Mucosa of descending colon (tissue), 3 donors: ENCODE measurements at regions not wholly inside any gene's neighbourhood (a gene's known extent, or its start where the extent isn't known, plus 50 kb on each side); places are given as distances from the start of the nearest gene placed in this dataset.

Experiments used
- ATAC-seq: fragments of 200-7000 bp; cut with Tn5 transposase; one replicate; pipeline ENCODE4 v1.9.1; 2020; ENCODE audit warnings: mild to moderate bottlenecking, moderate library complexity
- DNase-seq, 3 donors: peaks; one replicate each; pipeline ENCODE4 v3.0.0-alpha.2; 2020
- H3K36me3 ChIP-seq: fragments of 200-600 bp; one replicate; pipeline ENCODE4 v1.8.0; 2021; ENCODE audit warnings: low read depth, mild to moderate bottlenecking
- H3K4me1 ChIP-seq: fragments of 200-600 bp; one replicate; pipeline ENCODE4 v1.8.0; 2021; ENCODE audit warnings: low read depth, mild to moderate bottlenecking
- H3K4me3 ChIP-seq: fragments of 200-600 bp; one replicate; pipeline ENCODE4 v1.8.0; 2021; ENCODE audit warnings: mild to moderate bottlenecking
- H3K9me3 ChIP-seq: fragments of 200-600 bp; one replicate; pipeline ENCODE4 v1.8.0; 2021; ENCODE audit warnings: mild to moderate bottlenecking
- CTCF ChIP-seq: fragments of 200-600 bp; IDR thresholded peaks from one replicate; pipeline ENCODE4 v1.8.0; 2022; ENCODE audit warnings: antibody characterized with exemption, mild to moderate bottlenecking
- intact Hi-C, 2 donors: fragments of 100-400 bp; cut with DNase I in 1 of 2; cut with micrococcal nuclease in 1 of 2; formaldehyde crosslinking; loops; one replicate each; pipeline versions ENCODE4 v1.11.0 to v1.11.1; 2022; cut with DNase I, micrococcal nuclease
- donor health status: DM: no; HTN: no; CAD: no; lungs with moderate emphysema.
- donor health status: DM: no; HTN: no; CAD: no.
- donor health status: DM: no; HTN: yes; CAD: no.

- no peak for TF ChIP-seq CTCF
- no peaks in the 10 kb centered on the region for H3K36me3 ChIP-seq
- intact Hi-C loops = no loop called here
- no peaks in the 10 kb centered on the region for H3K4me1 ChIP-seq
- ATAC-seq (no peak), DNase-seq (no peak)
- H3K9me3 ChIP-seq = no peaks in the 10 kb centered on the region
- H3K4me3 ChIP-seq = no peak overlapping the region
These were observed 859.6 kb downstream of the BCL11B start for GRCh38 chr14:98412431-98412830.

- DNase-seq (no peak), ATAC-seq (no peak)
- H3K36me3 ChIP-seq = no peaks in the 10 kb centered on the region
- no peaks in the 10 kb centered on the region for H3K9me3 ChIP-seq
- no peak overlapping the region for H3K4me3 ChIP-seq
- no peaks in the 10 kb centered on the region for H3K4me1 ChIP-seq
- intact Hi-C loops = no loop called here
- TF ChIP-seq CTCF = no peak
These were observed 856.2 kb downstream of the BCL11B start for GRCh38 chr14:98415766-98416165.

GRCh38 chr14:98417001-98417400 is 855.0 kb downstream of the BCL11B start:
- Histone ChIP-seq H3K4me1 (no peaks in the 10 kb centered on the region), H3K4me3 (no peak overlapping the region), H3K36me3 (no peaks in the 10 kb centered on the region), H3K9me3 (no peaks in the 10 kb centered on the region)
- intact Hi-C loops = no loop called here
- TF ChIP-seq CTCF = no peak
- DNase-seq = no peak
- no peak for ATAC-seq

GRCh38 chr14:98428483-98428994 is 843.5 kb downstream of the BCL11B start:
- intact Hi-C loops = no loop called here
- H3K9me3 ChIP-seq = no peaks in the 10 kb centered on the region
- DNase-seq (no peak), ATAC-seq (no peak)
- H3K4me1 ChIP-seq = no peaks in the 10 kb centered on the region
- TF ChIP-seq CTCF = no peak
- H3K4me3 ChIP-seq = no peak overlapping the region
- no peaks in the 10 kb centered on the region for H3K36me3 ChIP-seq

GRCh38 chr14:98433436-98433835 is 838.6 kb downstream of the BCL11B start:
- ATAC-seq = no peak
- no peak for DNase-seq
- intact Hi-C loops = no loop called here
- Histone ChIP-seq H3K4me1 (no peaks in the 10 kb centered on the region), H3K9me3 (no peaks in the 10 kb centered on the region), H3K36me3 (no peaks in the 10 kb centered on the region), H3K4me3 (no peak overlapping the region)
- TF ChIP-seq CTCF = no peak

GRCh38 chr14:98437113-98437512 is 834.9 kb downstream of the BCL11B start:
- TF ChIP-seq CTCF = no peak
- Histone ChIP-seq H3K4me3 (no peak overlapping the region), H3K9me3 (no peaks in the 10 kb centered on the region), H3K36me3 (no peaks in the 10 kb centered on the region), H3K4me1 (no peaks in the 10 kb centered on the region)
- DNase-seq (no peak), ATAC-seq (no peak)
- intact Hi-C loops = no loop called here
